ENCODE measurements at regions not wholly inside any gene's neighbourhood (a gene's known extent, or its start where the extent isn't known, plus 50 kb on each side); places are given as distances from the start of the nearest gene placed in this dataset.

- H3K4me3 ChIP-seq (ENCODE audit: extremely low read depth in 1 of 4, insufficient read depth in 2 of 4, low read depth in 3 of 4, low read length in 4 of 4) = no peak overlapping the region
- H3K9me3 ChIP-seq (ENCODE audit: insufficient read depth in 2 of 2, low read depth in 1 of 2, low read length in 1 of 2) = no peaks in the 10 kb centered on the region
- H3K23me2 ChIP-seq (ENCODE audit: low read depth, low read length) = no peaks in the 10 kb centered on the region
- H4K91ac ChIP-seq (replicated peaks; ENCODE audit: insufficient read length, low read length) = no peak overlapping the region
- DNase-seq (ENCODE audit: low read depth in 1 of 2, low spot score in 2 of 2) = no peak
- H2BK5ac ChIP-seq (ENCODE audit: low read depth, low read length) = no peak overlapping the region
- no peak overlapping the region for H4K5ac ChIP-seq (ENCODE audit: insufficient read length, low read depth, low read length)
- H3K79me2 ChIP-seq (ENCODE audit: control insufficient read depth in 1 of 2, insufficient read depth in 2 of 2, low read length in 2 of 2) = no peaks in the 10 kb centered on the region
- no peak overlapping the region for H3K23ac ChIP-seq (ENCODE audit: insufficient read length)
- no peaks in the 10 kb centered on the region for H3K27me3 ChIP-seq (replicated peaks in 1 of 4; ENCODE audit: control insufficient read depth in 3 of 4, extremely low read depth in 1 of 4, insufficient read depth in 3 of 4, low read length in 3 of 4)
- ChIA-PET POLR2A (ENCODE audit: partially characterized antibody) (no interaction called here), CTCF (ENCODE audit: partially characterized antibody) (interaction anchor here (0.7 kb wide), 1 partner anchor 32 kb away, joined by 3 read pairs; no protein-coding TSS in a partner anchor)
- 92% methylated on average over 5 of the region's 5 CpGs; no CpG with 5 or more reads in 1 of the 2 experiments for WGBS, 2 experiments (ENCODE audit: extremely low coverage in 1 of 2, insufficient coverage in 1 of 2, insufficient read length in 1 of 2, insufficient replicate concordance in 2 of 2, low coverage in 1 of 2, low lambda C conversion rate in 2 of 2, missing lambda C conversion rate in 1 of 2)
- no peak overlapping the region for H2BK15ac ChIP-seq (ENCODE audit: low read length)
- H3K4me1 ChIP-seq (replicated peaks in 1 of 4; ENCODE audit: control insufficient read depth in 3 of 4, insufficient read depth in 4 of 4, low read length in 3 of 4) = no peaks in the 10 kb centered on the region
- H3K4me2 ChIP-seq (ENCODE audit: insufficient read depth in 1 of 2, low read depth in 2 of 2, low read length in 2 of 2) = no peak overlapping the region
- no peak overlapping the region for H3K27ac ChIP-seq (ENCODE audit: low read depth, low read length)
- no peaks in the 10 kb centered on the region for H3K79me1 ChIP-seq (ENCODE audit: low read depth, low read length)
- H3K14ac ChIP-seq (ENCODE audit: insufficient read length) = no peak overlapping the region
- peak overlapping the region; percentile 26; the same call in 1 of the 2 replicates for H2AFZ ChIP-seq (ENCODE audit: low read length)
- H3K18ac ChIP-seq (ENCODE audit: extremely low read depth, low read length) = no peak overlapping the region
- no peak overlapping the region for H2BK120ac ChIP-seq (replicated peaks; ENCODE audit: low read depth, low read length)
- no peaks in the 10 kb centered on the region for H3K36me3 ChIP-seq (ENCODE audit: control insufficient read depth in 2 of 4, insufficient read depth in 4 of 4, low read length in 3 of 4)
- H4K20me1 ChIP-seq (replicated peaks in 1 of 2; ENCODE audit: control insufficient read depth in 1 of 2, insufficient read depth in 2 of 2, low read length in 2 of 2) = no peaks in the 10 kb centered on the region
- no peak overlapping the region for H2BK20ac ChIP-seq (ENCODE audit: low read length)
- no peak overlapping the region for H2AK5ac ChIP-seq (ENCODE audit: low read depth, low read length)
- no peak overlapping the region for H3K56ac ChIP-seq (replicated peaks; ENCODE audit: insufficient read length, low read depth, low read length)
- no peak overlapping the region for H4K8ac ChIP-seq (ENCODE audit: extremely low read depth, insufficient read depth, low read length)
- no peak overlapping the region for H3K4ac ChIP-seq (replicated peaks; ENCODE audit: insufficient read length, low read depth, low read length)
- TF ChIP-seq RBBP5 (IDR thresholded peaks at IDR 0.05; ENCODE audit: borderline replicate concordance, low read depth, low read length) (no peak), SUZ12 (IDR thresholded peaks at IDR 0.05; ENCODE audit: low read length) (no peak), SIN3A (conservative IDR thresholded peaks at IDR 0.05 in 1 of 2, IDR thresholded peaks at IDR 0.05 in 1 of 2; ENCODE audit: low read depth in 1 of 2, low read length in 2 of 2) (no peak), POLR2AphosphoS5 (IDR thresholded peaks at IDR 0.05; ENCODE audit: low read depth, low read length) (no peak), CBX5 (IDR thresholded peaks at IDR 0.05; ENCODE audit: low read depth, low read length) (no peak), ZNF274 (IDR thresholded peaks at IDR 0.05; ENCODE audit: borderline replicate concordance, extremely low read depth, low read length) (no peak), USF2 (IDR thresholded peaks at IDR 0.05; ENCODE audit: low read length) (no peak), HDAC2 (IDR thresholded peaks at IDR 0.05; ENCODE audit: borderline replicate concordance in 1 of 2, low read depth in 2 of 2, low read length in 2 of 2) (no peak), SP2 (IDR thresholded peaks at IDR 0.05; ENCODE audit: low read length) (no peak), JUND (IDR thresholded peaks at IDR 0.05; ENCODE audit: low read length) (no peak)
- no peak for FAIRE-seq
- H3K9ac ChIP-seq (replicated peaks in 1 of 4; ENCODE audit: extremely low read depth in 1 of 4, low read depth in 3 of 4, low read length in 3 of 4) = no peak overlapping the region
- H2BK12ac ChIP-seq (ENCODE audit: low read depth, low read length) = no peak overlapping the region
These were observed 81.7 kb upstream of the TENT5A start for GRCh38 chr6:81834141-81834681.

Measured in H1 (cell line).